ENCODE measurements at regions not wholly inside any gene's neighbourhood (a gene's known extent, or its start where the extent isn't known, plus 50 kb on each side); places are given as distances from the start of the nearest gene placed in this dataset.
"Not testable (repeated sequence)": the region's sequence is repeated elsewhere in the genome, so short reads cannot be mapped to it uniquely, and the experiment has no call there.

DNA sequence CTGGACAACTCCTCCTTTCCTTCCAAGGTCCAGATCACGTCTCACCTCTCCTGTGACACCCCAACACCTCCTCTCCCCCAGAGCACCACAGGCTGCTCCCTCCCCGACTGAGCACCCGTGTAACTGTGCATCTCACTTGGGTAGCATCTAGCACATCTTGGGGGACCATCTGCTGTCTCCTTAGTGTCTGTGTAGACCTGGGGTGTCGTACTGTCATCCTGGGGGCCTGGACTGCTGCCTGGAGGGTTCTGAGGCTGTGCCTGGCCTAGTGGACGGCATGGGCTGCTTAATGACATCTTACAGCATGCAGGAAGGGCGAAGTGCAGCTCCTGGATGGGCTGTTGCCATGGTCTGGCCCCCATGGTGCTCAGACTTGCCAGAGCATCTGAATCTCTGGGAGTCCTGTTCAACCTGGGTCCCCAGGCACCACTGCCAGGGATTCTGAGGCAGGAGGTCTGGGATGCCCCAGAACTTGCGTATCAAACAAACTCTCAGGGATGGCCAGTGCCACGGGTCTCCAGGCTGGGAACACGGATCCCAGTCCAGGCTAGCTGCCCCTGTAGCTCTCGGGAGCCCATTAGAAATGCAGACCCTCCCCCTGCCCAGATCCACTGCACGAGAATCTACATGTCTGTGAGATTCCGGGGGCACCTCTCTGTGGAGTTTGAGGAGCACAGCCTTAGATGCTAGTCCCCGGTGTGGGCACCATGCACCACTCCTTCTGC, 194.4 kb upstream of the ZNF469 start:
- DNase-seq: not testable (repeated sequence)

- DNase-seq: not testable (repeated sequence)
Measured at GRCh38 chr16:88190592-88191095, 192.1 kb upstream of the ZNF469 start.

GRCh38 chr16:88191168-88191567, 191.6 kb upstream of the ZNF469 start:
- not testable (repeated sequence) for DNase-seq

- no peak for DNase-seq
Measured at GRCh38 chr16:88192601-88193000, 190.2 kb upstream of the ZNF469 start.

DNA sequence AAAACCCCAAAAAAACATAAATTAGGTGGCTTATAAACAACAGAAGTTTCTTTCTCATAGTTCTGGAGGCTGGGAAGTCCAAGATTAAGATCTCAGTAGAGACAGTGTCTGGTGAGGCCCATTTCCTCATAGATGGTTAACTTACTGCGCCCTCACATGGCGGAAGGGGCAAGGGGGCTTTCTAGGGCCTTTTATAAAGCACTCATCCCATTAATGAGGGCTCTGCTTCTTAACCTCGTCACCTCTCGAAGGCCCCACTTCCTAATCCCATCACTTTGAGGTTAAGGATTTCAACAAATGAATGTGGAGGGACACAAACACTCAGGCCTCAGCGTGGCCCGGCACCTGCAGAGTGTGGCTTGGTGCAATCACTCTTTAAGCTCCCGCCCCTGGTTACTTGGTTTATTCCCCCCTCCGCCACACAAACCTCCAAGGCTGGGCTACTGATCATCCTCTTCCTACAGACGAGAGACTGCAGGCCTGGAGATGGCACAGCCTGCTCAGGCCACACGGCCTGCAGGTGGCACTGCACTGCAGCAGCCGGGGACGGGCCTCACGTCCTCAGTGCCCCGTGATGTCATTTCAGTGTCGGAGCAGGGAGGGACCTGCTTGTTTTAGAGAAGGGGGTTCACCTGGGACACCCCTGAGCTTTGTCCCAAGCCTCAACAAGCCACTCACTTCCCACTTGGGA, 188.9 kb upstream of the ZNF469 start:
- DNase-seq: peak; percentile 28 to 50

- DNase-seq: peak in 1 of 2 donors; percentile 6
Measured at GRCh38 chr16:88194397-88195268, 188.1 kb upstream of the ZNF469 start.

DNA sequence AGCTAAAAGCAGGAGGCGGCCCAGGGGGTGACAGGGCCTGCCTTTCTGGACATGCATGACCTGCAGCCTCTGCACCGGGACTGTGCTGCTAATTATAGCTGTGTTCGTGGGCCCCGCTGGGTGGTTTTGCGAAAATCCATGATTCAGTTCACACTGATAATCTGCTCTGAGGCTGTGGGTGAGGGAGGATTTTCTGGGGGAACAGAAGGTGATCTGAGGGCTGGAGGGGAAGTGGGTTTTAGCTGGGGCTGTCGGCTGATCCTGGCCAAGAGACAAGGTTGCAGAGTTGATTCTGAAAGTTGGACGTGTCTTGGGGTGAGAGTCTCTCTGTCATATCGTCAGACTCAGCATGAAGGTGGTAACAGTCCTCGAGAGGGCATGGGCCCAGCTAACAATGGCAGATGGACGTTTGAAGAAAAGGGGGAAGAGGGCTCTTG, 187.5 kb upstream of the ZNF469 start:
- DNase-seq: peak in 1 of 2 donors; percentile 11

DNA sequence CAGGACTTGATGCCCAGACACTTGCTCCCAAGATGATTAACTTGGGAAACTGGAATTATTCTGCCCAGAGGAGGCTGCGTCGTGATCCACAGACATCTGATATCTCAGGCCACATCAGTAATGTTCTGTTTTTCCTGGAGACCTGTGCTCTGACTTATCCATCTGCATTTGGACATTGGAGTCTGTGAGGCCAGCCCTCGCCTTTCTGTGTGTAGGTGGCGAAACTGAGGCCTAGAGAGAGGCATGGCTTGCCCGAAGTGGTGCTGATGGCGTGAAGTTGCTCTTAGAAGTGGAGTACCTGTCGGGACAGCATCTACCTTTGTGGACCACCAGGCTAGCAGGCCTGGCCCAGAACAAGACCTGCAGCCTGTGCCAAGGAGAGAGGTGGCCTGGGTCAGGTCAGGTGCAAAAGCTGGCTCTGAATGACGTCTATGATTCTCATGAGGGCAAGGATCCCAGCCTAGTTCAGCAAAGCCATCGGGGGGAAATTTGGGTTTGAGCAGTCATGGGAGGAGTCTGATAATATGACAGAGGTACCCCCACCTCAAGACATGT, 186.8 kb upstream of the ZNF469 start:
- DNase-seq: peak in 1 of 2 donors; percentile 6

GRCh38 chr16:88196471-88197400, 186.0 kb upstream of the ZNF469 start:
- DNase-seq: peak in 1 of 2 donors; percentile 4

- peak in 1 of 2 donors; percentile 6 for DNase-seq
Measured at GRCh38 chr16:88197481-88198456, 185.0 kb upstream of the ZNF469 start.

GRCh38 chr16:88198457-88199295, 184.1 kb upstream of the ZNF469 start:
- peak in 1 of 2 donors; percentile 5 for DNase-seq

GRCh38 chr16:88199296-88200153, 183.2 kb upstream of the ZNF469 start:
- DNase-seq: peak in 1 of 2 donors; percentile 8

DNA sequence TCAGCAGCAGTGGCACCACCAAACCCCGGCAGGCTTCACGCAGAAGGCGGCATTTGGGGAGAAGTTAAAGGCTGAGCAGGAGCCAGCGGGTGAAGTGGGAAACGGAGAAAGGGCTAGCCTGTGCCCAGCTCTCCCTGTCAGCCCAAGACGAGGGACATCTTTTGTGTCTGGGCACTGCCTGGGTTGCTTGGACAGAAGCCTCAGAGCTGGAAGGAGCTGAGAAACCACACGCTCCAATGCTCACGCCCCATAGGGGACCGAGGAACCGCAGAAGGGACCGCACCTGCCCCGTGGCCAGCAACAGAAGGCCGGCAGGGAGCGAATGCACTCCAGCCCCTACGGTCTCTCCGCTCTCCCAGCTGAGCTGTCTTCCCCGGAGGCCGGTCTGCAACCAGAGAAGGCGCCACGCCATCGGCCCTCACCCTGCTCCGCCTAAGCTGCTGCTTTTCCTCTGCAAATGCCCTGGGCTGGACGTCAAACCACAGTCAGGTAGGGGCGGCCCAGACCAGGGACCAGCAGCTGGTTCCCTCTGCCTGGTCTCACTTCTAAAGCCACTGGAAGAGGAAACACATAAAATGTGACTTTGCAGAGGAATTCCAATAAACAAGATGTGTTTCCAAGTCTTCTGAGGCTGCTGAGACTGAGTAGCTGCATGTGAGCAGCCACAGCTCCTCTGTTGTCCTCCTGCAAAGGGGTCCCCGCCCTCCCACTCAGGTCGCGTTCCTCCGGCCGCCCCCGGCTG, 182.4 kb upstream of the ZNF469 start:
- not testable (repeated sequence) for DNase-seq

GRCh38 chr16:88200896-88201185, 181.9 kb upstream of the ZNF469 start:
- no peak for DNase-seq

DNA sequence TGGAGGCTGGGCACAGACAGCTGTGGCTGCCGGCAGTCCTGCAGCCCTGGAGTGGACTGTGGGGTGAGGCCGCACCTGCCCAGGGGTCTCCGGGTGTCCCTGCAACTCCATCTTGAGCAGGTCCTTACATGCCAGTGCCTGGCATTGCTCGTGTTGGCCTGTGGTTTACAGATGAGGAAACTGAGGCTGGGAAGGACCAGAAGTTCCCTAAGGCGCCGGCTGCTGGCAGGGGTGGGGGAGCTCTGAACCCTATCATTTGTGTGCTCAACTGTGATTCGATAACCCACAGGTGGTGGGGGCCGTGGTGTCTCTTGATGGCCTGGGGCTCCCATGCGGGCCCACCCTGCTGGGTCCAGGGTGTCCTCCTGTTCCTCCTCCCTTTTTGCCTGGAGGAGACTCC, 181.1 kb upstream of the ZNF469 start:
- DNase-seq: not testable (repeated sequence)

DNA sequence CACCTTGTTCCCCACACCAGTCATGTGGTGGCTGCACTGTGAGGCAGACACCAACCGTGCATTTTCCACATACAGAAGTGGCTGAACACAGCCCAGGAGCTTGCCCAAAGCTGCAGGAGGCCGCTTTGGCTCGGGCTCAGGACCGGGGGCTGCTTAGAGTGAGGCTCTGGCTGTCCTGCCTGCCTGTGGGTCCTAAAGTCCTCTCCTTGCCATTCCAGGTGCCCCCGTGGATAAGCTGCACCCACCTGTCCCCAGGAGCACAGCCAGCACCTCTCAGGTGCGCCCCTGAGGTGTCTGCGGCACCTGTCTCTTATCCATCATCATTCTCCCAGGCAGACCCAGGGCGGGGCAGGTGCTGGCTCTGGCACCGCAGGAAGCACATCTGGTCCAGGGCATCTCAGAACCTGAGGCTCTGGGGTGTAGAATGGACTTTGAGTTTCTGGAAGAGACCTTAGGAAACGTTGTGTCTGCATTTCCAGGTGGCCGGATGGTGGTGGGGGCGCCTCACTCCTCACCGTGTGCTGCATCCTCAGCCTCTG, 180.5 kb upstream of the ZNF469 start:
- no peak for DNase-seq
